HG03175 (cell line): ENCODE measurements at regions not wholly inside any gene's neighbourhood (a gene's known extent, or its start where the extent isn't known, plus 50 kb on each side); places are given as distances from the start of the nearest gene placed in this dataset.
"Not testable (repeated sequence)": the region's sequence is repeated elsewhere in the genome, so short reads cannot be mapped to it uniquely, and the experiment has no call there.

Source experiments
- ATAC-seq: cut with Tn5 transposase; IDR thresholded peaks from one replicate; pipeline ENCODE4 v1.9.1; 2021; ENCODE audit warnings: mild to moderate bottlenecking, moderate library complexity; ENCODE audit not compliant: unreplicated experiment

DNA sequence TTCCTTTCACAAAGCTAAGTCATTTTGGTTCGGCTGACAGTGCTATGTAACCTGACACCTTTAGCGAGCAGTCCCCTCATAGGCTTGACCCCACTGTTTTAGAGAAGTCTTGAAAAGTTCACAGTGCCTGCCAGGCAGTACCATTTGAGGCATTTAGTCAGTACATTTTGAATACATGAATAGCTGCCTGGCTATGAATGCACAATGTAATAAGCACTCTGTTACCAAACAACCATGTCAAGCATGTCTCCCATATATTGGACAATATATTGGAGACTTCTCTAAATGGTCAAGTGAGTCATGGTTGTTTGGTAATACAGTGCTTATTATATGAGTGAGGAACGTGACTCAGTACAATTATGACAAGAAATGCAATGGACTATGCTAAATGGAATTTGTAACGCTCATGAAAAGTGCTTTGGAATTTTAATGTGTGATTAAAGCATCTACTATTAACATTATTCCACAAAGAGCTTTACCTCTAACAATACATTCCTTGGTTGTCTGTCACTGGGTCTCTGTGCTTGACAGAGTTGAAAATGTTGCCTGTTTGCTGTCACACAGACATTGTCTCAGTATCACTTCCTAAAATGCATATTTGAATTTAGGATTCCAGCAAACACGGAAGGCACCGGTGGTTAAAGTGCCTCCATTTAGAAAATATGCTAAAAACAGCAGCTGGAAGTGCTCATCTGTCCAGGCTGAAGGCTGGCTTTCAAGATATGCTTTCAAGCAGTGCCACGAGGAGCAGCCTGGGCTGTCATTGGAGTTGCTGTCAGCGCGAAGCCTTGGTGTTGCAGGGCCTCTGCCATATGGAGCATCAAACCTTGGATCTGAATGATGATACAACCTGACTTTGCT is 458.6 kb downstream of the FBXO15 start:
- peak; percentile 75 for ATAC-seq

DNA sequence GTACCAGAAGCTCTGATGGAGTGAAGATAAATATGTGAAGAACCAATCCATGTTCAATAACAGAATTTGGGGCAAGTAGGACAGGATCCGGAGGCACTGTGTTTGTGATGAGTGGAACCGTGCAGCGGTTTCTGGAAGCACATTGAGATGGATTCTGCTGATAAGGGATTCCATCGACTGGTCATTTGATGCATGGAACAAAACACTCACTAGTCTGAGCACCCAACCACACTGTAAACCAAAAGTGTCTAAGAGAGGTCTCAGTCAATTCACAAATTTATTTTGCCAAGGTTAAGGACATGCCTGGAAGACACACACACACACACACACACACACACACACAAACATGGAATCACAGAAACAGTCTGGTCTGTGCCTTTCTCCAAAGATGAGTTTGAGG is 459.5 kb downstream of the FBXO15 start:
- ATAC-seq, result no peak

DNA sequence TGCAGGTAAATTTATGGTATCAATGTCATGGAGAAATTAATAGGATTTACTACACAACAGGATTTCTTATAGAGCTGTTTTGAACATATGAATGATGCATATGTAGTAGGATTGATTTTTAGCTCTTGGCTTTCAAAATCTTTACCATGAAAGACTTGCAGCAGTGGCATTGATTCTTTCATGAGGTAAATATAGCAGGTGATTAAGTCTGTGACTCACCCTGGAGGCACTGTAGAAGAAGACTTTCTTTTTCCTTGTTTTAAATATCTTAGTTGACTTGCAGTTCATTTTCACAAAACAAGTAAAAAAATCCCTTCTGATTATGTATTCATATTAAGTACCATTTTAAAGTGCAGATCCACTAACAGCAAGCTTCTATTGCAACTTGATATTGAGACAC is 463.0 kb downstream of the FBXO15 start:
- ATAC-seq, result no peak

DNA sequence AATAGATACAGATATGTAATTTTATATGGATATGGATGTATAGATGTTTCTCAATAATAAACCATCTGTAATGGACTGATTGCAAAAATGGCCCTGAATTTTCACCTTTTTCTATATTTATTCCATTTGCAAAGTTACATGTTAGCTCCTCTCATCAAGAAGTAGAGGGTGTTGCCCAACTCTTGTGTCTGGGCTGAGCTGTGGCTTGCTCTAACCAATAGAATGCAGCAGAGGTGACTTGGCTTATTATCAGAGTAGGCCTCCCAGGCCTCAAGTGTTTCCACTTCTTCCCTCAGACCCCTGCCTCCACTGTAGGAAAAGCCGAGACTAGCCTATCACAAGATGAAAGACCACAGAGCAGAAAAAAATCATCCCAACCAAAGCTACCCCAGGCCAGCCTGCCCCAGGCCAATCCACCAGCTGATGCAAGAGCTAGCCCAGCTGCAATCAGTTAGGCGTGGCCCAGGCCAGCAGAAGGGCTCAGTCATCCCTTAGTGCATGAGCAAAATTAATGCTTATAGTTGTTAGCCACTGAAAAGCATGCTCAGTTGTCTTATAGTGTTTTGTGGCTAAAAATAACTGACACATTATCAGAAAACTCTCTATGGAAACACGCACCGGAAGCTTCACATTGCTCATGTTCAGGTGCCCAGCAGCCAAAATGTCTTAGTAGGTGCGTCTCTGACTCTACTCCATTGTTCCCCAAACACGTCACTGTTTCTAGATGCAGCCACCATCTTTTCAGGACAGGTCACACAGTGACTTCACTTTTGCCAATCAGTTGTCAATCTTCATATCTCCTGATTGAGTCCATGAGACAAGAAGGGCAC is 464.0 kb downstream of the FBXO15 start:
- no peak for ATAC-seq

DNA sequence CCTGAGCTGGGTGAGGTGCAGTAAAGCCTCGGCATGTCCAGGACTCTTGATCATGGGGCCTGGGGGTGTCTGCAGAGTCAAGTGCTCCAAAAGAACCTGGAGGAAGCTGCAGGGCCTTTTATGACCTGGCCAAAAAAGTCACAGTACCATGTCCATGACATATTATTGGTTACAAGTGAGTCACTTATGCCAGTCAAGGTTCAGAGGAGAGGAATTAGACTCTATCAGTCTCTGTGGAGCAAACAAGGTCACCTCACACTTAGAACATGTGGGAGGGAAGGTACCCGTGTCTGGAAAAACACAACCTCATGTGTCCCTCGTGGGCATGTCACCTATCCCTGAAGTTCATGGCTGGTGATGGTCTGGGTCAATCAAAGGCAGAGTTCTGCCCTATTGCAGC is 465.7 kb downstream of the FBXO15 start:
- no peak for ATAC-seq

DNA sequence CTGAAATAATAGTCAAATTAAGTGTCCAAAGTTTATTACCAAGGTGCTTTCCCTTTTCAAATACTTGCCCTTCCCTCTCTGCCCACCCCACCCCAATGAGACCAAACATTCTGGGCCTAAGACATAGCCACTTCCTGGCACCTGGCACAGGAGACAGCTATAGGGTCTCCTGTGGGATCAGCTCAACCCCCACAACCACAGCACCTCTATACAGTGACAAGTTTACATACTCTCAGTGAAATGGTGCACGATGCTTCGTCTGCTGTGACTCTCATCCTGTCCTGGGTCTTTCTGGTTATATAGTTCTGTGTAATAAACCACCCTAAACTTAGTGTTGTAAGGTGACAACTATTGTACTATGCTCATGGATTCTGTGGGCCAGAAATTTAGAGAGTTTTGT is 466.2 kb downstream of the FBXO15 start:
- no peak for ATAC-seq

DNA sequence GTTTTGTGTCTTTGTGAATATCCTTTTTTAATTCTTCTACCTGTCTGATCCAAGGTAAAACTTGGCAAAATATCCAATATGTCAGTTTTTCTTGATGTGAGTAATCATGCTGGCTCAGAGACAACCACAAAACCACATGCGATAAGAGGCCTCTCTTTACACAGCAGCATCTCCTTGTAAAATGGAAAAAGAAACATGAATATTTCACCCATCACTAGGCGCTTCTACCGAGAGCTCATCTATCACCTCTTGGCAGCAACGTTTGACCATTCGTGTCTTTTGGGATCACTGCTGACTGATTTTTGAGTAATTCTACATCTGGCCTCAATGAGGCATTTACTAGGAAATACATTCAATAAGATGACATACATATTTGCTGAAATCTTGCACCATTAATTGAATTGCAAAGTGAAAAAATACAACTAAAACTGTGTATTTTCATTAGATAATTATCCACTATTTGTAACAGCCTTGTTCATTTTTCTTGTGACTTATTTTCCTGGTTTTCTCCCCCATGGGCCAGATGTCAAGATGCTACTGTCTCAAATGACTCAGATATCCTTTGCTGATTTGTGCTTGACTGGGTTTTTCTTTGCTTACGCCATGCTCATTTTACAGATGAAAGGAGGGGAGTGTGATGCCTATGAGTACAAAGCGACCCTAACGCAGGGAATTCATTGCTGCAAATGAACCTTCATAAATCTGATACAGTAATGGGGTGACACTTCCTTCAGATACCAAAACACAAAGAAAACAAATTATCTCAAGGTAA is 467.5 kb downstream of the FBXO15 start:
- no peak for ATAC-seq

DNA sequence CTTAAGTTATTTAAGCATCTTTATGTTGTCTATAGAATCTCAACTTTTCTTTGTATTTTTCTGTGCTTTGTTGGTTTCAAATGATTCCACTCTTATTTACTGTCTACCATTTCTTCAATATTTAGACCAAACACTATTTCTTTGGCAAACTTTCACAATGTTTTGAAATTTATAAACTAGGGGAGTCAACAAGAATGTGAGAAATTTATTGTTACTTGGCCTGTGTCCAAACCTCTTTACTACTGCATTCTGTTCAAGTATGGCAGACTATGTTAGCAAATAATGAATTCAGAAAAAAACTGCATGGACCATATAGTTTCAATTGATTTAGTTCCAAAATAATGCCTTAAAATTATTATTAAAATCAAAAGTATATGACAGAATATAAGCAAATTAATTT is 470.2 kb downstream of the FBXO15 start:
- no peak for ATAC-seq

DNA sequence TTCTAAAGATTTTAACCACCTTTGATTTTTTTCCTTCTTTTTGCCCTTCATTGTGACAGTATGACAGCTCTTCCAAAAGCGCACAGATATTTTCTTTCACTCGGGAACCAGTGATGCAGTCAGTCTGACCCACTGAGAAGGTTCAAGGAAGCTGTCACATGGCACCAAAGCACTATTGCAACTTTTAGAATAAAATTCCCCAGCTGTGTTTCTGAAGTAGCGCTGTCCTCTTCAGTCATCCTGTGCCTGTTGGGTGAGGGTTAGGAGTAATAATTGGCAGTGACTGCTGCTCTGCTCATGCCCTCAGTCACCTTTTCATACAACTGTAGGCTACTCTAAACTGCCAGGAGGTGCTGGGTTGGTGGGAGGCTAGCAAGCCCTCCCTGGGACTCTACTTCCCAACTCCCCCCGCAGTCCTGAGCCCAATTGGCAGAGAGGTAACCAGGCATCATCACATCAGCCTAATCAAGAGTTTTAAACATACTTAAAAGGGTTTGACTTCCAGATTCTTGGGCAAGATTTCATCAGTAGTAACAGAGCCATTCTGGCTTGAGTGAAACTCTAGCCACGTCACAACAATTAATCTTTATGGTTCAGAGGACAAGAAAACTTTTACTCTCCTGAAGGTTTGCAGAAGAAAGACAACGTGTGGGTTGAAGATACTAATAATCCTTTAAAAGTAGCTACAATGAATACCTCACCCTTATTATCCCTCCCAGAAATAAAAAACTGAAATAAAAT is 473.3 kb downstream of the FBXO15 start:
- no peak for ATAC-seq

DNA sequence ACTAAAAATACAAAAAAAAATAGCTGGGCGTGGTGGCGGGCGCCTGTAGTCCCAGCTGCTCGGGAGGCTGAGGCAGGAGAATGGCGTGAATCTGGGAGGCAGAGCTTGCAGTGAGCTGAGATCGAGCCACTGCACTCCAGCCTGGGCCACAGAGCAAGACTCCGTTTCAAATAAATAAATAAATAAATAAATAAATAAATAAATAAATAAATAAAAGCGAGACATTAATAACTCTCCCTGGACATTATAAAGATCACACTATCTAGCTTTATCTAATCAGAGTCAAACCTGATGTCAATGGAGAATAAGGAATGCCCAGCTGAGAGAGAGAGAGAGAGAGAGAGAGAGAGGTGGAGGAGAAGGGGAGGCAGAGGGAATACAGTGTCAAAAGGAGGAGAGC is 476.2 kb downstream of the FBXO15 start:
- ATAC-seq, result not testable (repeated sequence)

DNA sequence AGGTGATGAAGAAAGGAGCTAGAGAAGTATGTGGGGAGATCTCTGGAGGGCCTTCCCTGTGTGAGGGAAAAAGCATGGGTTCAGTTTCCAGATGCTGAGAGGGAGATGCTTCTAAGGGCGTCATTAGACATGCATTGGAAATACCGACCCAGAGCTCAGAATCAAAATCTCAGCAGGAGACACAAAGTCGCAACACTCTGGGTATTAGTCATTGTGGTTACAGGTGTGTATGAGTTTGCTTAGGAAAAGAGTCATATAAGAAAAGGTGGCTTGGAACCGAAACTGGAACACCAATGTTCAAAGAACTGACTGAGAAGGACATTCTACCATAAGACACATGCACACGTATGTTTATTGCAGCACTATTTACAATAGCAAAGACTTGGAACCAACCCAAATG is 477.1 kb downstream of the FBXO15 start:
- peak; percentile 66 for ATAC-seq

DNA sequence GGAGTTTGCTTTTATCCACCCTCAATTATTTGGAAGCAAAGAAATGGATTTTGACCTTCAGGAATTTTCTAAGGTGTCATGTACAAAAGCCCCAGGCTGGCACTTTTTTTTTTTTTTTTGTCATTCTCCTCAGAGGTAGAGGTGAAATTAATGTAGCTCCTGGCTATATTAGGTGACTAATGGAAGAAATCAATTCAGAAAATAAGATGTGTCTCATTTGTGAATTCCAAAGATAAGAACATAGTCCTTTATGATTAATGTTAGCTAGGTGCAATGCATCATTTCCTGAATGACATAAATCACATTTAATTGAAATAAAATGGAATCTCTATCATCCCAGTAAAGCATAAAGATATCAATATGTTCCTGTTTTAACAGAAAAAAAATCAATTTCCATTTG is 477.6 kb downstream of the FBXO15 start:
- ATAC-seq, result no peak

DNA sequence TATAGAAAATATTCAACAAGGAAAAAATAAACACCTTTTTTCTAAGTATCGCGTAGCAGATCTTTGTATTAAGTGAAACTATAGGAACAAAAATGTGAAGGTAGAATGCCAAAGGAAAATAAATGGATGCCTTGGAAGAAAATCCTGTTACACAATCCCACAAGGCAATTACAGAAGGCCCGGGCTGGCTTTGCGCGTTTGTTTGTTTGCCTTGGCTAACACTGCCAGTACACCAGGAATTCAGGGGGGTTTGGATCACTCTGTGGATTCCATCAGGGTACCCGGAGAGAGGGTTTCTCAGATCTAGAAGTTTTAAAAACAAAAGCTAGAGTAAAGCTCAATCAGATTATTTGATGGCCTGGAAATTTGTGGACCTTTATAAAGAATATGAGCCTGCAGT is 478.3 kb downstream of the FBXO15 start:
- no peak for ATAC-seq

DNA sequence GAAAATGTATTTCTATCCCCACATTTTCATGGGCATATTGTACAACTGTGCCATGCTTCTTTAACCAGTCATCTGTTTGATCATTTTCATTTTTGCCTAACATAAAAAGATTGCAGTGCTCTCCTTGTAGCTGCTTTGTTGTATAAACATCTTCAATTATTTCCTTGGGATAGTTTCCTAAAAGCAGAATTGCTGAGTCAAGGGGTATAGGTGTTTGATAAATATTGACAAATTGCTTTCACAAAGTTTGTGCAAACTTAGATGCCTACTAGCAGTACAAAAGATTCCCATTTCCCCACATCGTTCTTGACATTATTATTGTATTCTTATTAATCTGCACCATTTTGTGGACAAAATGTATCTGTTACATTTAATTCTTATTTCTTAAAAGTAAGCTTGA is 479.6 kb downstream of the FBXO15 start:
- ATAC-seq, result no peak

DNA sequence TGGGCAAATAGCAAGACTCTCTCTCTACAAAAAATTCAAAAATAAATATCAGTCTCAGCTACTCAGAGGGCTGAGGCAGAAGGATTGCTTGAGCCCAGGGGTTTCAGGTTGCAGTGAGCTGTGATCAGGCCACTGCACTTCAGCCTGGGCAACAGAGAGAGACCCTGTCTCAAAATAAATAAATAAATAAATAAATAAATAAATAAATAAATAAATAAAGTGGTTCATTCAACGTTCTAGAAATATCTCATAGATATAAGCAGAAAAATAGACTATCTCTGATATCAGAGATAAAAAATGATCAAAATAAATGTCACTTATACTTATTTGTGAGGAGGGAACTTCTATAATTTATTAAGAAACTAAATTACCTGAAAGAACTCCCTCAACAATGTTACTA is 480.9 kb downstream of the FBXO15 start:
- ATAC-seq, result no peak

DNA sequence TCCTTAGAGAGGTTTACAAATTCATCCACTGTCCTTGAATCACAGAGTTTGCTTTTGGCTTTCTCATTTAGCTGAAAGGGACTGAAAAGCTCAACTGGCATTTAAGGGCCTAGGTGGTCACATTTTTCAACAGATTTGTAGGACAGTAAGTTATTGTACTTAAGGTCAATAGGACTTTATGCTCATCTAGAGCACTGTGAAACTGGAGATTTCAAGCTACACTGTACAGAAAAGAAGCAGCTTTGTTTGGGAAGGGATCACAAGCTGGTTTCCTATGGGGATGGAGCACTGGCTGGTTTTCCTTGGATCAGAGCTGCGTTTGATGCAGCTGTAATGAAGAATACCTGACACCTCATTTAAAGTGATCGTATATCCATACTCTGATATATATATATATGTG is 482.7 kb downstream of the FBXO15 start:
- ATAC-seq, result no peak

DNA sequence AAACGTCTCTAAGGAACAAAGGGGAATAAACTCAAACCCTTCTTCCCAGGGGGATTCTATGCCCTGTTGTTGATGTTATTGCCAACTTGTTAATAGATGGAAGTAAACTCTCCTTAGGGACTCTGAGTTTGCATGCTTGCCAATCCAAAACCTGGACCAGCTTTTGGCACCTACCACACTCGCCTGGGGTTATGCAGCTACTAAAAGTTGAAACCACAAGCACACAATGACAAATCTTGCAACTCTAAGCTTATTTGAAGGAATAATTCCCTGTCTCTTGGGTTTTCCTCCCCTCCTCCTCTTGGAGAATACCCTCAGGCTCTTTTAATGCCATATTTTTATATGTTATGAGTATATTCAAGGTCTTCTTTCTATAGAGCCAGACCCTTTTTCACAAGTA is 484.1 kb downstream of the FBXO15 start:
- ATAC-seq, result no peak

DNA sequence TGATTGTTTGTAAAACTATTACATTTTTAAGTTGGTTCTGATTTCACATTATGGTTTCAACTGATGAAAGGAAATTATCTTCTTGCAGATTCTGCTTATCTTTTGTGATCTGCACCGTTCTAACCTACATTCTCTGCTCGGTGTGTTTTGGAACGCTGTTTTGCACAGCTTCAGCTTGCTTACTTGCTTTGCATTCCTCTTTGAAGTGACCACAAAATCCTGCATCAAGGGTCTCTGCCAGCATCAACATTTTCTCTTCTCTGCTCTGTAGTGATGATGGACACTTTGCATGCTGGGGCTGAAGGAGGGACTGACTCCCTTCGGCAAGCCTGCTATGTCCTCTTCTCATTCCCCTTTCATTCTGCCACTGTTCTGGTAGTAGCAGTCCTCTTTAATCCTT is 485.2 kb downstream of the FBXO15 start:
- no peak for ATAC-seq

DNA sequence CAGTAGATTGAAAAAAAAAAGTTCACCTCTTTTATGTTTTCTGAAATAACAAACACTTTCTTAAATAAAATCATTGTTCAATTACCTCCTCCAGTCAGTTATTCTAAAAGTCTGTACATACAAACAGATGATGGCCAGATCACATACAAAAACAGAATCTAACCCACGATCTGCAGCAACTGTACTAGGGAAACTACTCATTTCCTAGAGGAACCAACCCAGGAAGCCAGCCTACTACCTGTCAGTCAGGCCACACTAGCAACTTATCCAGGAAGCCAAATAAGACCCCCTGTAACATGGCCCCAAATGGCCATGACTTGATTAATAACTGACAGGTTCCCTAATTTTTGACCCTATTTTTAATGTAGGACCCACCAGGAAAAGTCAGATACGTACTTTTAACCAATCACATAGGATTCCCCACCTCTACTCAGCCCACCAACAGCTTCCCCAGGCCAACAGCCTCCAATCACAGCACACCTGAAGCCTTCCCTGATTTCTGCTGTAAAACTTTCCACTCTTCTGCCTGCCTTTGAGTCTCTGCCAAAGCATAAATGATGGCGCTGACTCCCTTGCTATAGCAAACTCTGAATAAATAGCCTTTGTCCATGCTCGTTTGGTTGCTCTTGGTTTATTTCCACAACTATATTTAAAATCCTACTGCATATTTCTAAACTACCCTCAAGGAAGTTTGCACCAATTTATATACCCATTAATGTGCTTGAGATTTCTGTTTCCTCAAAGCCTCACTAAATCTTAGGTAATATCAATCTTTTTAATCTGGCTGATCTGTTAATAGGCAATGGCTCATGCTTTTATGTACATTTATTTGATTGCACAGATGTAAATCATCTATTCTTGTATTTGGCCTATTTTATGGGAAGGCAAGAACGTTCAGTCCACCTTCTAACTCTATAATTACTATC is 486.4 kb downstream of the FBXO15 start:
- no peak for ATAC-seq

DNA sequence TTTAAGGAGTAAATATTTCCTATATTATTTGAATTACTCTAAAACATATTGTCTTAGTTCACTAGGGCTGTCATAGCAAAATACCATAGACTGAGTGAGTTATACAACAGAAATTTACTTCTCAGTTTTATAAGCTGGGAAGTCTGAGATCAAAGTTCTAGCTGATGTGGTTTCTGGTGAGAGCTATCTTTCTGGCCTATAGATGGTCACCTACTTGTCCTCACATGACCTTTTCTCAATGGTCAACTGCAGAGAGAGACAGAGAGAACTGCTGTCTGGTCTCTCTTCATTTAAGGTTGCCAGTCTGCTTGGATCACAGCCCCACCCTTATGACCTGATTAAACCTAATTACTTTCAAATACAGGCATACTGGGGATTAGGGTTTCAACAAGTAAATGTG is 490.9 kb downstream of the FBXO15 start:
- ATAC-seq, result no peak
